H1 (cell line): ENCODE measurements at regions not wholly inside any gene's neighbourhood (a gene's known extent, or its start where the extent isn't known, plus 50 kb on each side); places are given as distances from the start of the nearest gene placed in this dataset.

ENCODE experiments used
- CTCF ChIA-PET: fragments of 300-600 bp; sonication (Branson Sonifier 250); formaldehyde crosslinking; loops from one replicate; lab custom pipeline; 2021; ENCODE audit not compliant: partially characterized antibody; lab: Charles Lee
- POLR2A ChIA-PET: fragments of 300-600 bp; sonication (Branson Sonifier 250); formaldehyde crosslinking; loops from one replicate; lab custom pipeline; 2021; ENCODE audit warnings: inconsistent platforms; ENCODE audit not compliant: partially characterized antibody; lab: Charles Lee
- DNase-seq, 2 experiments: peaks; one replicate each; pipeline versions ENCODE4 v3.0.0 to v3.0.0-alpha.2; 2010 to 2022; ENCODE audit warnings: low spot score in 2 of 2, low read depth in 1 of 2, mixed read lengths in 1 of 2
- FAIRE-seq: peaks from 2 replicates; lab custom pipeline; 2011; peaks lifted over from hg19 to GRCh38; lab: Jason Lieb, UNC
- H2AFZ ChIP-seq: 2 replicates; pipeline ENCODE4 v1.8.1; 2012; ENCODE audit warnings: low read length, inconsistent platforms
- H2AK5ac ChIP-seq: 2 replicates; pipeline ENCODE4 v1.6.1; 2013; ENCODE audit warnings: low read depth, low read length
- H2BK120ac ChIP-seq: replicated peaks from 2 replicates; pipeline ENCODE3; 2013; ENCODE audit warnings: low read depth, low read length, inconsistent platforms
- H2BK12ac ChIP-seq: 2 replicates; pipeline ENCODE4 v1.6.1; 2013; ENCODE audit warnings: low read depth, low read length
- H2BK15ac ChIP-seq: 2 replicates; pipeline ENCODE4 v1.6.1; 2013; ENCODE audit warnings: low read length
- H2BK20ac ChIP-seq: 2 replicates; pipeline ENCODE4 v1.6.1; 2013; ENCODE audit warnings: low read length
- H2BK5ac ChIP-seq: 2 replicates; pipeline ENCODE4 v1.6.1; 2013; ENCODE audit warnings: low read depth, low read length
- H3K14ac ChIP-seq: 2 replicates; pipeline ENCODE4 v1.6.1; 2013; ENCODE audit warnings: inconsistent platforms; ENCODE audit not compliant: insufficient read length
- H3K18ac ChIP-seq: 2 replicates; pipeline ENCODE4 v1.6.1; 2013; ENCODE audit warnings: low read length; ENCODE audit errors: extremely low read depth
- H3K23ac ChIP-seq: 2 replicates; pipeline ENCODE4 v1.6.1; 2013; ENCODE audit warnings: inconsistent platforms; ENCODE audit not compliant: insufficient read length
- H3K23me2 ChIP-seq: 2 replicates; pipeline ENCODE4 v1.6.1; 2013; ENCODE audit warnings: low read depth, low read length
- H3K27ac ChIP-seq: 2 replicates; pipeline ENCODE4 v1.6.1; 2011; ENCODE audit warnings: low read depth, low read length, inconsistent platforms
- H3K27me3 ChIP-seq, 4 experiments: replicated peaks in 1 of 4; 1 replicate in 1 of 4; 2 replicates in 3 of 4; pipeline versions ENCODE4 v1.6.1 to v1.8.1; 2011 to 2013; ENCODE audit warnings: low read length in 3 of 4, mild to moderate bottlenecking in 3 of 4, inconsistent platforms in 2 of 4, mixed read lengths in 2 of 4, moderate library complexity in 1 of 4; ENCODE audit not compliant: control insufficient read depth in 3 of 4, insufficient read depth in 3 of 4; ENCODE audit errors: extremely low read depth in 1 of 4
- H3K36me3 ChIP-seq, 4 experiments: 2 replicates each; pipeline versions ENCODE4 v1.6.1 to v1.8.1; 2011 to 2013; ENCODE audit warnings: mild to moderate bottlenecking in 4 of 4, low read length in 3 of 4, moderate library complexity in 2 of 4, control low read depth in 1 of 4, inconsistent platforms in 1 of 4; ENCODE audit not compliant: insufficient read depth in 4 of 4, control insufficient read depth in 2 of 4
- H3K4ac ChIP-seq: replicated peaks from 2 replicates; pipeline ENCODE3; 2013; ENCODE audit warnings: low read length, low read depth, mixed read lengths, inconsistent platforms; ENCODE audit not compliant: insufficient read length
- H3K4me1 ChIP-seq, 4 experiments: replicated peaks in 1 of 4; 1 replicate in 1 of 4; 2 replicates in 3 of 4; pipeline versions ENCODE4 v1.6.1 to v1.8.1; 2011 to 2013; ENCODE audit warnings: low read length in 3 of 4, inconsistent platforms in 2 of 4, mixed read lengths in 1 of 4; ENCODE audit not compliant: insufficient read depth in 4 of 4, control insufficient read depth in 3 of 4
- H3K4me2 ChIP-seq, 2 experiments: 2 replicates each; pipeline versions ENCODE4 v1.6.1 to v1.8.1; 2011 to 2013; ENCODE audit warnings: low read depth in 2 of 2, low read length in 2 of 2, control low read depth in 1 of 2, inconsistent platforms in 1 of 2, mild to moderate bottlenecking in 1 of 2; ENCODE audit not compliant: insufficient read depth in 1 of 2
- H3K4me3 ChIP-seq, 4 experiments: fragments of 200-600, 300-600 bp in 1 of 4; sonication (generic), shearing (Covaris generic), sonication (Bioruptor Twin) in 1 of 4; 2 replicates each; pipeline versions ENCODE4 v1.5.1 to v1.8.1; 2011 to 2016; ENCODE audit warnings: low read length in 4 of 4, low read depth in 3 of 4, control low read depth in 2 of 4, inconsistent platforms in 2 of 4, mild to moderate bottlenecking in 2 of 4, mixed read lengths in 1 of 4, moderate library complexity in 1 of 4; ENCODE audit not compliant: insufficient read depth in 2 of 4; ENCODE audit errors: extremely low read depth in 1 of 4
- H3K56ac ChIP-seq: replicated peaks from 2 replicates; pipeline ENCODE3; 2013; ENCODE audit warnings: low read depth, mild to moderate bottlenecking, mixed read lengths, low read length, inconsistent platforms; ENCODE audit not compliant: insufficient read length
- H3K79me1 ChIP-seq: 2 replicates; pipeline ENCODE4 v1.6.1; 2013; ENCODE audit warnings: low read depth, low read length, control low read depth
- H3K79me2 ChIP-seq, 2 experiments: 2 replicates each; pipeline versions ENCODE4 v1.6.1 to v1.8.1; 2012 to 2013; ENCODE audit warnings: low read length in 2 of 2, mild to moderate bottlenecking in 2 of 2, inconsistent platforms in 1 of 2; ENCODE audit not compliant: insufficient read depth in 2 of 2, control insufficient read depth in 1 of 2
- H3K9ac ChIP-seq, 4 experiments: replicated peaks in 1 of 4; 1 replicate in 1 of 4; 2 replicates in 3 of 4; pipeline versions ENCODE4 v1.6.1 to v1.8.1; 2011 to 2013; ENCODE audit warnings: low read depth in 3 of 4, low read length in 3 of 4, control low read depth in 2 of 4, mild to moderate bottlenecking in 2 of 4, moderate library complexity in 2 of 4, inconsistent platforms in 1 of 4; ENCODE audit errors: extremely low read depth in 1 of 4
- H3K9me3 ChIP-seq, 2 experiments: 2 replicates each; pipeline versions ENCODE4 v1.6.1 to v1.8.1; 2012 to 2013; ENCODE audit warnings: mild to moderate bottlenecking in 2 of 2, moderate library complexity in 2 of 2, control low read depth in 1 of 2, inconsistent platforms in 1 of 2, low read depth in 1 of 2, low read length in 1 of 2, mixed read lengths in 1 of 2; ENCODE audit not compliant: insufficient read depth in 2 of 2
- H4K20me1 ChIP-seq, 2 experiments: replicated peaks in 1 of 2; 2 replicates each; pipeline versions ENCODE3 to v1.8.1; 2011 to 2013; ENCODE audit warnings: inconsistent platforms in 2 of 2, low read length in 2 of 2, mild to moderate bottlenecking in 1 of 2; ENCODE audit not compliant: insufficient read depth in 2 of 2, control insufficient read depth in 1 of 2
- H4K5ac ChIP-seq: 2 replicates; pipeline ENCODE4 v1.6.1; 2013; ENCODE audit warnings: low read length, low read depth, mixed read lengths, inconsistent platforms; ENCODE audit not compliant: insufficient read length
- H4K8ac ChIP-seq: 2 replicates; pipeline ENCODE4 v1.8.0; 2013; ENCODE audit warnings: mild to moderate bottlenecking, moderate library complexity, low read length, inconsistent platforms; ENCODE audit not compliant: insufficient read depth; ENCODE audit errors: extremely low read depth
- H4K91ac ChIP-seq: replicated peaks from 2 replicates; pipeline ENCODE3; 2013; ENCODE audit warnings: low read length, mixed read lengths, inconsistent platforms; ENCODE audit not compliant: insufficient read length
- ATF3 ChIP-seq: IDR thresholded peaks from 2 replicates; pipeline ENCODE4 v1.6.1; 2011; ENCODE audit warnings: low read depth, mild to moderate bottlenecking, low read length; ENCODE audit not compliant: insufficient read depth
- BCL11A ChIP-seq, 2 experiments: IDR thresholded peaks; one replicate each; pipeline ENCODE4 v1.6.1; 2011; ENCODE audit warnings: low read depth in 2 of 2, low read length in 2 of 2, mild to moderate bottlenecking in 2 of 2
- GTF2F1 ChIP-seq: IDR thresholded peaks from 2 replicates; pipeline ENCODE4 v1.6.1; 2012; ENCODE audit warnings: low read depth, low read length, improper control_type of control experiment, borderline replicate concordance
- POLR2AphosphoS5 ChIP-seq: IDR thresholded peaks from 2 replicates; pipeline ENCODE4 v1.6.1; 2011; ENCODE audit warnings: low read depth, low read length
- RNF2 ChIP-seq: fragments of 200-900, 300-1000 bp; sonication (generic); IDR thresholded peaks from 2 replicates; pipeline ENCODE4 v1.7.1; 2016; ENCODE audit warnings: borderline replicate concordance, low read depth, mild to moderate bottlenecking, antibody characterized with exemption, low read length; ENCODE audit not compliant: poor library complexity, severe bottlenecking; ENCODE audit errors: missing control alignments
- SIN3A ChIP-seq, 2 experiments: IDR thresholded peaks in 1 of 2; conservative IDR thresholded peaks in 1 of 2; 2 replicates each; pipeline ENCODE4 v1.6.1; 2011 to 2012; ENCODE audit warnings: low read length in 2 of 2, improper control_type of control experiment in 1 of 2, low read depth in 1 of 2, mild to moderate bottlenecking in 1 of 2
- SP1 ChIP-seq: IDR thresholded peaks from 2 replicates; pipeline ENCODE4 v1.6.1; 2011; ENCODE audit warnings: low read depth, low read length
- SRF ChIP-seq: IDR thresholded peaks from 2 replicates; pipeline ENCODE4 v1.6.1; 2011; ENCODE audit warnings: mild to moderate bottlenecking, low read depth, low read length, moderate library complexity
- TBP ChIP-seq: IDR thresholded peaks from 2 replicates; pipeline ENCODE4 v1.6.1; 2011; ENCODE audit warnings: low read depth, low read length, improper control_type of control experiment
- TCF12 ChIP-seq: IDR thresholded peaks from 2 replicates; pipeline ENCODE4 v1.6.1; 2011; ENCODE audit warnings: low read depth, mild to moderate bottlenecking, low read length
- ZNF274 ChIP-seq: IDR thresholded peaks from 2 replicates; pipeline ENCODE4 v1.7.0; 2012; ENCODE audit warnings: low read length, borderline replicate concordance; ENCODE audit errors: extremely low read depth
- WGBS, 2 experiments: shearing (Covaris generic) in 1 of 2; methylation state at CpG; one replicate each; pipeline versions ENCODE4 v1.1.6 to v1.1.7; 2013 to 2015; ENCODE audit warnings: low lambda C conversion rate in 2 of 2, mixed read lengths in 2 of 2, inconsistent platforms in 1 of 2, low coverage in 1 of 2, missing lambda C conversion rate in 1 of 2; ENCODE audit not compliant: insufficient replicate concordance in 2 of 2, insufficient coverage in 1 of 2, insufficient read length in 1 of 2; ENCODE audit errors: extremely low coverage in 1 of 2, missing lambda C conversion rate in 1 of 2; 5-methylcytosine and 5-hydroxymethylcytosine counted together

- WGBS, 2 experiments: 87% methylated on average over 6 of the region's 6 CpGs; no CpG with 5 or more reads in 1 of the 2 experiments
- no peak overlapping the region for H3K9ac ChIP-seq
- TF ChIP-seq POLR2AphosphoS5: no peak
- TF ChIP-seq GTF2F1: no peak
- no peak for TF ChIP-seq TCF12
- no peak for TF ChIP-seq SRF
- TF ChIP-seq SIN3A (conservative IDR thresholded peaks at IDR 0.05 in 1 of 2, IDR thresholded peaks at IDR 0.05 in 1 of 2; ENCODE audit: low read depth in 1 of 2, low read length in 2 of 2): no peak
- TF ChIP-seq TBP: no peak
- no peak for TF ChIP-seq ZNF274
- TF ChIP-seq BCL11A (IDR thresholded peaks at IDR 0.05; ENCODE audit: low read depth in 2 of 2, low read length in 2 of 2): no peak
- TF ChIP-seq ATF3: no peak
- TF ChIP-seq SP1: no peak
- no peak for TF ChIP-seq RNF2
These were observed 455.7 kb downstream of the GABRG1 start for GRCh38 chr4:45668128-45668527.

More at GRCh38 chr4:45668128-45668527, 455.7 kb downstream of the GABRG1 start:
- no peak for FAIRE-seq
- H3K23ac ChIP-seq: no peak overlapping the region
- H2BK20ac ChIP-seq: no peak overlapping the region
- H3K27me3 ChIP-seq: no peaks in the 10 kb centered on the region
- no peak overlapping the region for H2BK15ac ChIP-seq
- ChIA-PET POLR2A (no interaction called here), CTCF (interaction anchor here (1.3 kb wide), 1 partner anchor 9 kb away, joined by 3 read pairs; no protein-coding TSS in a partner anchor)
- no peaks in the 10 kb centered on the region for H3K9me3 ChIP-seq
- no peak overlapping the region for H2BK5ac ChIP-seq
- H3K4me1 ChIP-seq: peaks cover 0 to 4% (median 0%) of the 10 kb centered on the region in 4 experiments; a peak in 1 of 7 replicates
- H2AK5ac ChIP-seq: no peak overlapping the region
- no peak overlapping the region for H4K8ac ChIP-seq
- H4K20me1 ChIP-seq: no peaks in the 10 kb centered on the region
- H4K5ac ChIP-seq: no peak overlapping the region
- no peak for DNase-seq
- 0 out of 2 replicates have a peak overlapping the region, but pooled peaks have one; percentile 72 for H2AFZ ChIP-seq
- H3K79me2 ChIP-seq: no peaks in the 10 kb centered on the region
- no peak overlapping the region for H3K18ac ChIP-seq
- H3K56ac ChIP-seq: no peak overlapping the region
- H3K4ac ChIP-seq: no peak overlapping the region
- no peaks in the 10 kb centered on the region for H3K36me3 ChIP-seq
- no peak overlapping the region for H3K27ac ChIP-seq
- no peak overlapping the region for H2BK12ac ChIP-seq
- no peak overlapping the region for H2BK120ac ChIP-seq
- no peak overlapping the region for H3K4me2 ChIP-seq
- no peaks in the 10 kb centered on the region for H3K23me2 ChIP-seq
- H4K91ac ChIP-seq: no peak overlapping the region
- no peak overlapping the region for H3K4me3 ChIP-seq
- no peaks in the 10 kb centered on the region for H3K79me1 ChIP-seq
- H3K14ac ChIP-seq: no peak overlapping the region
